ENCODE measurements at regions not wholly inside any gene's neighbourhood (a gene's known extent, or its start where the extent isn't known, plus 50 kb on each side); places are given as distances from the start of the nearest gene placed in this dataset.
A peak's percentile ranks its signal among the peaks of the same experiment; 100 is the strongest.

DNA sequence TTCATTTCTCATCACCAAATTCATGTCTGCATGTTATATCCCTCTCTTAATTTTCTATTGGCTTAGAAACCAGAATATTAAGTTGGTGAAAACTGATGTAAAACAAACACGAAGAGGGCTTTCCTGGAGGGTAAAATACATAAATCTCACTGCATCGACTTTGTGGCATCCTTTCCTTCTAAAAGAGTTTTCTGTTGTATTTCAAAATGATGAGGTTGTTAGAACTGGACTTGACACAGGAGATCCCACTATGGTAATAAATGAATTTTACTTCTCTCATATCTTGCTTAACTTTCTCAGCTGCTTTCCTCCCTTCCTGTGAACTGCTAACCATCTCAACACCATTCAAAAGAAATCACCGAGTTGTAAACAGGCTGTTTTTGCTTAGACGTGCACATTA is 162.0 kb upstream of the TRPC7 start:
- H3K9ac ChIP-seq = no peak overlapping the region
- peaks cover 17% of the 10 kb centered on the region for H3K4me1 Mint-ChIP-seq
- no peaks in the 10 kb centered on the region for H3K27me3 Mint-ChIP-seq (ENCODE audit: insufficient read depth, low read depth)
- no peaks in the 10 kb centered on the region for H4K20me1 ChIP-seq (ENCODE audit: low read depth)
- H3K27me3 ChIP-seq = no peaks in the 10 kb centered on the region
- H3K79me2 ChIP-seq (ENCODE audit: low read depth) = no peaks in the 10 kb centered on the region
- H3F3A ChIP-seq (ENCODE audit: low read depth) = no peaks in the 10 kb centered on the region
- H3K4me3 Mint-ChIP-seq = no peak overlapping the region
- no peak overlapping the region for H3K27ac Mint-ChIP-seq
- no peaks in the 10 kb centered on the region for H3K9me3 Mint-ChIP-seq
- peaks cover 18% of the 10 kb centered on the region for H3K4me1 ChIP-seq
- H3K36me3 ChIP-seq = no peaks in the 10 kb centered on the region
- TF ChIP-seq EZH2 (IDR thresholded peaks at IDR 0.05) (no peak), EZH2phosphoT487 (IDR thresholded peaks at IDR 0.05) (no peak)
- TF ChIP-seq, protein P1, sequence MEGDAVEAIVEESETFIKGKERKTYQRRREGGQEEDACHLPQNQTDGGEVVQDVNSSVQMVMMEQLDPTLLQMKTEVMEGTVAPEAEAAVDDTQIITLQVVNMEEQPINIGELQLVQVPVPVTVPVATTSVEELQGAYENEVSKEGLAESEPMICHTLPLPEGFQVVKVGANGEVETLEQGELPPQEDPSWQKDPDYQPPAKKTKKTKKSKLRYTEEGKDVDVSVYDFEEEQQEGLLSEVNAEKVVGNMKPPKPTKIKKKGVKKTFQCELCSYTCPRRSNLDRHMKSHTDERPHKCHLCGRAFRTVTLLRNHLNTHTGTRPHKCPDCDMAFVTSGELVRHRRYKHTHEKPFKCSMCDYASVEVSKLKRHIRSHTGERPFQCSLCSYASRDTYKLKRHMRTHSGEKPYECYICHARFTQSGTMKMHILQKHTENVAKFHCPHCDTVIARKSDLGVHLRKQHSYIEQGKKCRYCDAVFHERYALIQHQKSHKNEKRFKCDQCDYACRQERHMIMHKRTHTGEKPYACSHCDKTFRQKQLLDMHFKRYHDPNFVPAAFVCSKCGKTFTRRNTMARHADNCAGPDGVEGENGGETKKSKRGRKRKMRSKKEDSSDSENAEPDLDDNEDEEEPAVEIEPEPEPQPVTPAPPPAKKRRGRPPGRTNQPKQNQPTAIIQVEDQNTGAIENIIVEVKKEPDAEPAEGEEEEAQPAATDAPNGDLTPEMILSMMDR (IDR thresholded peaks at IDR 0.05) = no peak
- H3K36me3 Mint-ChIP-seq = no peaks in the 10 kb centered on the region
- no peak overlapping the region for H3K4me3 ChIP-seq
- no peak overlapping the region for H2AFZ ChIP-seq (replicated peaks)
- no peak overlapping the region for H3K4me2 ChIP-seq
- DNase-seq (ENCODE audit: low spot score) = no peak
- no peak overlapping the region for H3K27ac ChIP-seq
- H3K9me3 ChIP-seq (ENCODE audit: low read depth) = no peaks in the 10 kb centered on the region

DNA sequence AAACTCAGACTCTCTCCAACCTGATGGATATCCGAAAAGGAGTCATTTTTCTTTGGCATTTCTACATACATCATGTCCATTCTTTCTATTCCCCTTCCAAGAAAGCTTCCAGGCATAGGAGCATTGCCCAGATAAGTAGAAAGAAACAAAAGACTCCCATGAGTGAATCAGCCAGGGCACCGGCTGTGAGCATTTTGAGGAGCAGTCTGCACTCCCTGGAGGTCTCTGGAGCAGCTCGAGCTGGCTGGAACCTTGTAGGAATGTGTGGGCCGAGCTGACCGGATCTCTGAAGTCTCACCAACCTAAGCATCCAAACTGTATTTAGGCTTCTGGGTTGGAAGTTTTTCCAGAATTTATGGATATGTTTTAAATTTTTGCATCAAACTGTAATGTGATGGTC is 161.4 kb upstream of the TRPC7 start:
- TF ChIP-seq EZH2phosphoT487 (IDR thresholded peaks at IDR 0.05) = no peak
- TF ChIP-seq, protein P1 (IDR thresholded peaks at IDR 0.05) = no peak
- no peak for TF ChIP-seq EZH2 (IDR thresholded peaks at IDR 0.05)
- H3K9ac ChIP-seq = no peak overlapping the region
- H3K4me3 Mint-ChIP-seq = no peak overlapping the region
- H3F3A ChIP-seq (ENCODE audit: low read depth) = no peaks in the 10 kb centered on the region
- H3K27me3 Mint-ChIP-seq (ENCODE audit: insufficient read depth, low read depth) = no peaks in the 10 kb centered on the region
- H3K36me3 ChIP-seq = no peaks in the 10 kb centered on the region
- H3K4me2 ChIP-seq = peak overlapping the region; percentile 25
- no peak overlapping the region for H3K4me3 ChIP-seq
- no peaks in the 10 kb centered on the region for H3K9me3 Mint-ChIP-seq
- no peaks in the 10 kb centered on the region for H3K27me3 ChIP-seq
- no peaks in the 10 kb centered on the region for H4K20me1 ChIP-seq (ENCODE audit: low read depth)
- no peak overlapping the region for H3K27ac ChIP-seq
- DNase-seq (ENCODE audit: low spot score) = no peak
- H3K36me3 Mint-ChIP-seq = no peaks in the 10 kb centered on the region
- peak overlapping the region; percentile 64 for H2AFZ ChIP-seq (replicated peaks)
- H3K27ac Mint-ChIP-seq = no peak overlapping the region
- no peaks in the 10 kb centered on the region for H3K9me3 ChIP-seq (ENCODE audit: low read depth)
- H3K4me1 Mint-ChIP-seq = peaks cover 17% of the 10 kb centered on the region
- no peaks in the 10 kb centered on the region for H3K79me2 ChIP-seq (ENCODE audit: low read depth)
- H3K4me1 ChIP-seq = peaks cover 18% of the 10 kb centered on the region

DNA sequence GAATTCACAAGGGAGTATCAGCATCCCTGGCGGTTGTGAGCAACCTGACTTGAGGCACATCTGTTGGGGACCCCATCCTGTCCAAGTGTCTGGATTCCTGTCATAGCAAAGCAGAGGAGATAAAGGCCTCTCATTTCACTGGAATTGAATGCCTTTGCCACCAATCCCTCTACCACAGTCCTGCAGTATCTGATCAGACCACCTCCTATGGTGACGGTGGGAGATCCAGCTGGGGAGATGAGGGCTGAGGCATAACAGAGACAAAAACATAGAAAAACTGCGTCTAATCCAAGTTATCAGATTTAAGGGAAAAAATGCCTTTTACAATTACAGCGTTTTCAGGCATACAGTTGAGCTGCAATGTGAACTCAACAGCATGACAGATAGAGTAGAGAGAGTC is 160.7 kb upstream of the TRPC7 start:
- H3K27me3 Mint-ChIP-seq (ENCODE audit: insufficient read depth, low read depth) = no peaks in the 10 kb centered on the region
- no peaks in the 10 kb centered on the region for H3F3A ChIP-seq (ENCODE audit: low read depth)
- H3K9ac ChIP-seq = no peak overlapping the region
- no peaks in the 10 kb centered on the region for H3K79me2 ChIP-seq (ENCODE audit: low read depth)
- H3K36me3 ChIP-seq = no peaks in the 10 kb centered on the region
- peaks cover 17% of the 10 kb centered on the region for H3K4me1 Mint-ChIP-seq
- H3K4me3 Mint-ChIP-seq = no peak overlapping the region
- H3K9me3 Mint-ChIP-seq = no peaks in the 10 kb centered on the region
- peak; percentile 18 for DNase-seq (ENCODE audit: low spot score)
- H3K4me1 ChIP-seq = peaks cover 18% of the 10 kb centered on the region
- H3K27ac Mint-ChIP-seq = no peak overlapping the region
- no peak overlapping the region for H2AFZ ChIP-seq (replicated peaks)
- TF ChIP-seq, protein P1 (IDR thresholded peaks at IDR 0.05) = no peak
- TF ChIP-seq EZH2 (IDR thresholded peaks at IDR 0.05) = no peak
- peak overlapping the region; percentile 31 for H3K27ac ChIP-seq
- H3K4me2 ChIP-seq = peak overlapping the region; percentile 25
- no peaks in the 10 kb centered on the region for H3K36me3 Mint-ChIP-seq
- no peaks in the 10 kb centered on the region for H3K9me3 ChIP-seq (ENCODE audit: low read depth)
- no peak overlapping the region for H3K4me3 ChIP-seq
- H4K20me1 ChIP-seq (ENCODE audit: low read depth) = no peaks in the 10 kb centered on the region
- no peaks in the 10 kb centered on the region for H3K27me3 ChIP-seq

Data from neural progenitor cell (in vitro differentiated cells).